ENCODE measurements at regions not wholly inside any gene's neighbourhood (a gene's known extent, or its start where the extent isn't known, plus 50 kb on each side); places are given as distances from the start of the nearest gene placed in this dataset.

GRCh38 chr5:108528655-108529054 is 146.8 kb upstream of the FBXL17 start:
- ChIA-PET POLR2A (no interaction called here), CTCF (no interaction called here)
- Histone ChIP-seq H3K27ac (ENCODE audit: extremely low read depth, low read depth, low read length) (no peak overlapping the region), H3K4me3 (ENCODE audit: low read depth, low read length) (no peak overlapping the region), H3K36me3 (ENCODE audit: control insufficient read depth in 2 of 2, insufficient read depth in 1 of 2, low read length in 2 of 2) (no peaks in the 10 kb centered on the region), H3K4me1 (ENCODE audit: control insufficient read depth, insufficient read depth, low read length) (no peaks in the 10 kb centered on the region), H3K9me3 (ENCODE audit: control insufficient read depth, insufficient read depth, low read depth, low read length) (no peaks in the 10 kb centered on the region)
- TF ChIP-seq SCRT1 (tag by site-specific recombination; IDR thresholded peaks at IDR 0.05; ENCODE audit: borderline replicate concordance), result no peak
- TF ChIP-seq ZFP37 (tag by site-specific recombination; IDR thresholded peaks at IDR 0.05), result no peak
- peak; percentile 76; the same call in 1 of the 2 replicates for TF ChIP-seq BCL6B (tag by site-specific recombination; IDR thresholded peaks at IDR 0.05)

- POLR2A ChIA-PET, result no interaction called here
- CTCF ChIA-PET, result interaction anchor here (0.7 to 1.2 kb wide), 4 partner anchors 13 to 1391 kb away, joined by 3 to 4 read pairs (median 3); no protein-coding TSS in a partner anchor
Observed at GRCh38 chr5:108524564-108524963, 142.7 kb upstream of the FBXL17 start.

GRCh38 chr5:108523360-108523759 is 141.5 kb upstream of the FBXL17 start:
- H3K4me1 ChIP-seq (ENCODE audit: control insufficient read depth, insufficient read depth, low read length), result no peaks in the 10 kb centered on the region
- CTCF ChIA-PET, result interaction anchor here (0.6 to 0.7 kb wide), 4 partner anchors 123 to 1111 kb away, joined by 3 to 6 read pairs (median 4); no protein-coding TSS in a partner anchor
- H3K27ac ChIP-seq (ENCODE audit: extremely low read depth, low read depth, low read length), result no peak overlapping the region
- TF ChIP-seq ZNF391 (tag by site-specific recombination; IDR thresholded peaks at IDR 0.05; ENCODE audit: borderline replicate concordance, low read depth) (no peak), SP2 (tag by site-specific recombination; IDR thresholded peaks at IDR 0.05) (no peak), REPIN1 (tag by site-specific recombination; IDR thresholded peaks at IDR 0.05; ENCODE audit: low read depth) (no peak), TCF7L2 (IDR thresholded peaks at IDR 0.05; ENCODE audit: borderline replicate concordance, low read depth, low read length) (no peak), RBAK (tag by site-specific recombination; IDR thresholded peaks at IDR 0.05) (no peak), ZNF114 (tag by site-specific recombination; IDR thresholded peaks at IDR 0.05) (no peak), ZNF639 (tag by site-specific recombination; IDR thresholded peaks at IDR 0.05) (no peak), ZNF426 (tag by site-specific recombination; IDR thresholded peaks at IDR 0.05) (no peak), ZNF48 (tag by site-specific recombination; IDR thresholded peaks at IDR 0.05) (no peak), ZNF433 (tag by site-specific recombination; IDR thresholded peaks at IDR 0.05; ENCODE audit: low read depth) (no peak), PRDM1 (tag by site-specific recombination; IDR thresholded peaks at IDR 0.05) (no peak), ZNF155 (tag by site-specific recombination; IDR thresholded peaks at IDR 0.05) (no peak), MEIS1 (CRISPR knock-in tag; IDR thresholded peaks at IDR 0.05; ENCODE audit: borderline replicate concordance) (no peak), OSR2 (tag by site-specific recombination; IDR thresholded peaks at IDR 0.05) (no peak), YY1 (tag by site-specific recombination; IDR thresholded peaks at IDR 0.05) (no peak), ZBTB7A (tag by site-specific recombination; IDR thresholded peaks at IDR 0.05; ENCODE audit: low read depth) (no peak)
- POLR2A ChIA-PET, result no interaction called here
- H3K9me3 ChIP-seq (ENCODE audit: control insufficient read depth, insufficient read depth, low read depth, low read length), result no peaks in the 10 kb centered on the region
- H3K4me3 ChIP-seq (ENCODE audit: low read depth, low read length), result no peak overlapping the region
- H3K36me3 ChIP-seq (ENCODE audit: control insufficient read depth in 2 of 2, insufficient read depth in 1 of 2, low read length in 2 of 2), result no peaks in the 10 kb centered on the region

More at GRCh38 chr5:108524564-108524963, 142.7 kb upstream of the FBXL17 start:
- H3K4me1 ChIP-seq (ENCODE audit: control insufficient read depth, insufficient read depth, low read length), result no peaks in the 10 kb centered on the region
- TF ChIP-seq ZNF544 (tag by site-specific recombination; IDR thresholded peaks at IDR 0.05), result no peak
- H3K4me3 ChIP-seq (ENCODE audit: low read depth, low read length), result no peak overlapping the region
- no peak overlapping the region for H3K27ac ChIP-seq (ENCODE audit: extremely low read depth, low read depth, low read length)
- H3K36me3 ChIP-seq (ENCODE audit: control insufficient read depth in 2 of 2, insufficient read depth in 1 of 2, low read length in 2 of 2), result no peaks in the 10 kb centered on the region
- H3K9me3 ChIP-seq (ENCODE audit: control insufficient read depth, insufficient read depth, low read depth, low read length), result no peaks in the 10 kb centered on the region
